Upper lobe of left lung (tissue), 6 donors: ENCODE measurements at regions not wholly inside any gene's neighbourhood (a gene's known extent, or its start where the extent isn't known, plus 50 kb on each side); places are given as distances from the start of the nearest gene placed in this dataset.
"Not testable (repeated sequence)": the region's sequence is repeated elsewhere in the genome, so short reads cannot be mapped to it uniquely, and the experiment has no call there.

ENCODE experiments used
- ATAC-seq, 2 donors: fragments of 200-7000 bp; cut with Tn5 transposase; one replicate each; pipeline ENCODE4 v1.9.1; 2022; ENCODE audit warnings: mild to moderate bottlenecking in 2 of 2, moderate library complexity in 2 of 2; ENCODE audit not compliant: low FRiP score in 2 of 2
- DNase-seq, 2 donors: peaks; one replicate each; pipeline ENCODE4 v3.0.0-alpha.2; 2019 to 2020
- H3K27ac ChIP-seq, 4 donors: fragments of 200-600 bp; sonication (generic); one replicate each; pipeline ENCODE4 v1.5.1; 2016 to 2019
- H3K27me3 ChIP-seq, 4 donors: fragments of 200-600 bp; sonication (generic); one replicate each; pipeline ENCODE4 v1.5.1; 2017 to 2019
- H3K36me3 ChIP-seq, 4 donors: fragments of 200-600 bp; sonication (generic); one replicate each; pipeline ENCODE4 v1.5.1; 2016 to 2019
- H3K4me1 ChIP-seq, 4 donors: fragments of 200-600 bp; sonication (generic); one replicate each; pipeline ENCODE4 v1.5.1; 2018 to 2019
- H3K4me3 ChIP-seq, 4 donors: fragments of 200-600 bp; sonication (generic); one replicate each; pipeline ENCODE4 v1.5.1; 2017 to 2019; ENCODE audit warnings: mild to moderate bottlenecking in 2 of 4, moderate library complexity in 1 of 4
- H3K9me3 ChIP-seq, 4 donors: fragments of 200-600 bp; sonication (generic); one replicate each; pipeline ENCODE4 v1.5.1; 2018 to 2019
- CTCF ChIP-seq, 6 experiments: fragments of 450-650 bp in 4 of 6; fragments of 200-600 bp in 2 of 6; sonication (generic) in 2 of 6; IDR thresholded peaks; one replicate each; pipeline ENCODE4 v1.5.1; 2016 to 2019; ENCODE audit warnings: antibody characterized with exemption in 6 of 6
- EP300 ChIP-seq, 4 donors: sonication (generic); formaldehyde crosslinking; IDR thresholded peaks; one replicate each; pipeline ENCODE4 v1.5.1; 2017; ENCODE audit warnings: antibody characterized with exemption in 4 of 4, control low read depth in 2 of 4
- POLR2A ChIP-seq, 4 donors: fragments of 450-650 bp; IDR thresholded peaks; one replicate each; pipeline ENCODE4 v1.5.1; 2016 to 2017; ENCODE audit warnings: antibody characterized with exemption in 4 of 4, mild to moderate bottlenecking in 2 of 4
- POLR2AphosphoS5 ChIP-seq, 2 donors: sonication (generic); formaldehyde crosslinking; IDR thresholded peaks; one replicate each; pipeline ENCODE4 v1.5.1; 2017; ENCODE audit warnings: antibody characterized with exemption in 2 of 2
- WGBS, 2 donors: methylation state at CpG; one replicate each; pipeline ENCODE4 v1.1.5; 2017 to 2018; 5-methylcytosine and 5-hydroxymethylcytosine counted together
- donor health status: DM: no; HTN: no; CAD: no; lungs with moderate emphysema.
- donor health status: DM: no; HTN: yes; CAD: no; lungs with severe emphysema.

GRCh38 chr5:9813305-9813704 lies 183.2 kb upstream of the TAS2R1 start:
- WGBS, 2 donors: 57 to 63% methylated on average over 1 of the region's 1 CpG
- H3K27me3 ChIP-seq: no peaks in the 10 kb centered on the region
- H3K4me1 ChIP-seq: no peaks in the 10 kb centered on the region
- ATAC-seq: no peak
- H3K9me3 ChIP-seq: no peaks in the 10 kb centered on the region
- H3K36me3 ChIP-seq: no peaks in the 10 kb centered on the region
- DNase-seq: no peak
- no peak for TF ChIP-seq EP300 (IDR thresholded peaks at IDR 0.05)
- TF ChIP-seq POLR2A (IDR thresholded peaks at IDR 0.05): no peak
- TF ChIP-seq POLR2AphosphoS5 (IDR thresholded peaks at IDR 0.05): no peak
- no peak overlapping the region for H3K4me3 ChIP-seq
- H3K27ac ChIP-seq: no peak overlapping the region

GRCh38 chr5:9807366-9807765 lies 177.2 kb upstream of the TAS2R1 start:
- H3K36me3 ChIP-seq, H3K9me3 ChIP-seq, H3K27ac ChIP-seq, H3K4me3 ChIP-seq, ATAC-seq, DNase-seq, H3K27me3 ChIP-seq, H3K4me1 ChIP-seq: not testable (repeated sequence)
- WGBS, 2 donors: 85 to 95% methylated on average over 1 of the region's 1 CpG

- Histone ChIP-seq H3K27me3 (no peaks in the 10 kb centered on the region), H3K4me1 (no peaks in the 10 kb centered on the region), H3K4me3 (no peak overlapping the region), H3K9me3 (no peaks in the 10 kb centered on the region), H3K36me3 (no peaks in the 10 kb centered on the region), H3K27ac (no peak overlapping the region)
- 84 to 100% methylated on average over 1 to 2 of the region's 2 CpGs for WGBS, 2 donors
- TF ChIP-seq CTCF (IDR thresholded peaks at IDR 0.05) (no peak), EP300 (IDR thresholded peaks at IDR 0.05) (no peak), POLR2A (IDR thresholded peaks at IDR 0.05) (no peak), POLR2AphosphoS5 (IDR thresholded peaks at IDR 0.05) (no peak)
- DNase-seq: no peak
- ATAC-seq: no peak
Observed at GRCh38 chr5:9801908-9802307, 171.8 kb upstream of the TAS2R1 start.

- H3K27me3 ChIP-seq: no peaks in the 10 kb centered on the region
- no peak for ATAC-seq
- 20 to 22% methylated on average over 4 of the region's 4 CpGs for WGBS, 2 donors
- no peaks in the 10 kb centered on the region for H3K36me3 ChIP-seq
- TF ChIP-seq CTCF (IDR thresholded peaks at IDR 0.05) (no peak), EP300 (IDR thresholded peaks at IDR 0.05) (no peak), POLR2A (IDR thresholded peaks at IDR 0.05) (no peak), POLR2AphosphoS5 (IDR thresholded peaks at IDR 0.05) (no peak)
- H3K4me3 ChIP-seq: no peak overlapping the region
- no peaks in the 10 kb centered on the region for H3K9me3 ChIP-seq
- no peak for DNase-seq
- H3K4me1 ChIP-seq: no peaks in the 10 kb centered on the region
- H3K27ac ChIP-seq: no peak overlapping the region
Observed at GRCh38 chr5:9799606-9800005, 169.5 kb upstream of the TAS2R1 start.

GRCh38 chr5:9790276-9790675 lies 160.1 kb upstream of the TAS2R1 start:
- Histone ChIP-seq H3K36me3 (no peaks in the 10 kb centered on the region), H3K27ac (no peak overlapping the region), H3K9me3 (no peaks in the 10 kb centered on the region), H3K4me1 (no peaks in the 10 kb centered on the region), H3K27me3 (no peaks in the 10 kb centered on the region), H3K4me3 (no peak overlapping the region)
- no peak for DNase-seq
- TF ChIP-seq POLR2A (IDR thresholded peaks at IDR 0.05) (no peak), CTCF (IDR thresholded peaks at IDR 0.05) (no peak), POLR2AphosphoS5 (IDR thresholded peaks at IDR 0.05) (no peak), EP300 (IDR thresholded peaks at IDR 0.05) (no peak)
- WGBS, 2 donors: 86 to 89% methylated on average over 7 of the region's 7 CpGs
- no peak for ATAC-seq

- no peak overlapping the region for H3K4me3 ChIP-seq
- no peaks in the 10 kb centered on the region for H3K27me3 ChIP-seq
- no peak overlapping the region for H3K27ac ChIP-seq
- H3K4me1 ChIP-seq: no peaks in the 10 kb centered on the region
- ATAC-seq: no peak
- DNase-seq: no peak
- 79 to 100% methylated on average over 1 of the region's 1 CpG for WGBS, 2 donors
- no peaks in the 10 kb centered on the region for H3K9me3 ChIP-seq
- TF ChIP-seq EP300 (IDR thresholded peaks at IDR 0.05): no peak
- TF ChIP-seq POLR2AphosphoS5 (IDR thresholded peaks at IDR 0.05): no peak
- TF ChIP-seq POLR2A (IDR thresholded peaks at IDR 0.05): no peak
- TF ChIP-seq CTCF (IDR thresholded peaks at IDR 0.05): no peak
- H3K36me3 ChIP-seq: no peaks in the 10 kb centered on the region
Observed at GRCh38 chr5:9789777-9790176, 159.6 kb upstream of the TAS2R1 start.
